K562 (cell line): ENCODE measurements at regions not wholly inside any gene's neighbourhood (a gene's known extent, or its start where the extent isn't known, plus 50 kb on each side); places are given as distances from the start of the nearest gene placed in this dataset.
A peak's percentile ranks its signal among the peaks of the same experiment; 100 is the strongest.

Experiments
- ATF6 ChIP-seq: sonication (generic); formaldehyde crosslinking; IDR thresholded peaks from 2 replicates; pipeline ENCODE4 v1.4.0; 2020; ENCODE audit warnings: mild to moderate bottlenecking, missing genetic modification reagents
- CEBPB ChIP-seq: fragments of 450-650 bp; IDR thresholded peaks from 2 replicates; pipeline ENCODE4 v1.6.1; 2016; ENCODE audit warnings: missing genetic modification characterization, missing compliant biosample characterization
- CREB1 ChIP-seq, 2 experiments: sonication (generic) in 1 of 2; formaldehyde crosslinking in 1 of 2; IDR thresholded peaks; 2 replicates each; pipeline versions ENCODE4 v1.6.1 to v1.8.0; 2012 to 2022; ENCODE audit warnings: inconsistent platforms in 1 of 2, mild to moderate bottlenecking in 1 of 2, missing genetic modification reagents in 1 of 2, moderate library complexity in 1 of 2
- CREB3 ChIP-seq: fragments of 450-650 bp; conservative IDR thresholded peaks from 2 replicates; pipeline ENCODE4 v1.6.1; 2016; ENCODE audit warnings: missing genetic modification characterization, low read depth, mild to moderate bottlenecking, missing compliant biosample characterization, moderate library complexity
- HMG20B ChIP-seq: fragments of 250-450 bp; sonication (Bioruptor Pico); IDR thresholded peaks from 2 replicates; pipeline ENCODE4 v1.5.0; 2021; ENCODE audit warnings: mild to moderate bottlenecking
- ID3 ChIP-seq, 2 experiments: fragments of 250-450 bp in 1 of 2; fragments of 450-650 bp in 1 of 2; sonication (Bioruptor Pico) in 1 of 2; IDR thresholded peaks; 2 replicates each; pipeline versions ENCODE4 v1.6.1 to v1.8.0; 2016 to 2021; ENCODE audit warnings: mild to moderate bottlenecking in 2 of 2, moderate library complexity in 2 of 2, missing compliant biosample characterization in 1 of 2, missing genetic modification characterization in 1 of 2
- IFI16 ChIP-seq: fragments of 250-450 bp; sonication (Bioruptor Pico); IDR thresholded peaks from 2 replicates; pipeline ENCODE4 v2.1.2; 2022; ENCODE audit warnings: mild to moderate bottlenecking, inconsistent platforms
- NFE2L1 ChIP-seq: fragments of 450-650 bp; IDR thresholded peaks from 2 replicates; pipeline ENCODE4 v1.6.1; 2016; ENCODE audit warnings: missing genetic modification characterization, low read depth, mild to moderate bottlenecking, missing compliant biosample characterization, moderate library complexity, borderline replicate concordance
- POLR2G ChIP-seq: fragments of 200-400 bp; formaldehyde crosslinking; IDR thresholded peaks from 2 replicates; pipeline ENCODE4 v1.6.1; 2017; ENCODE audit warnings: low read depth, mild to moderate bottlenecking, antibody characterized with exemption, low read length, moderate library complexity
- TBL1XR1 ChIP-seq, 2 experiments: IDR thresholded peaks; 2 replicates each; pipeline ENCODE4 v1.6.1; 2012; ENCODE audit warnings: improper control_type of control experiment in 2 of 2, low read length in 2 of 2, mild to moderate bottlenecking in 1 of 2
- ZNF282 ChIP-seq: sonication (generic); formaldehyde crosslinking; IDR thresholded peaks from 2 replicates; pipeline ENCODE4 v1.8.1; 2023; ENCODE audit warnings: missing genetic modification reagents
- ZNF445 ChIP-seq: fragments of 250-450 bp; sonication (Bioruptor Pico); IDR thresholded peaks from 2 replicates; pipeline ENCODE4 v1.4.0; 2020; ENCODE audit warnings: low read depth, mild to moderate bottlenecking, moderate library complexity
- ZNF609 ChIP-seq: sonication (generic); formaldehyde crosslinking; IDR thresholded peaks from 2 replicates; pipeline ENCODE4 v1.8.1; 2023; ENCODE audit warnings: missing genetic modification reagents, mild to moderate bottlenecking, borderline replicate concordance
- TF ChIP-seq, protein P1 (sequence below), 2 experiments: IDR thresholded peaks in 1 of 2; conservative IDR thresholded peaks in 1 of 2; 2 replicates each; pipeline ENCODE4 v1.6.1; 2016; ENCODE audit warnings: low read depth in 2 of 2, mild to moderate bottlenecking in 1 of 2, missing compliant biosample characterization in 1 of 2, missing genetic modification characterization in 1 of 2, moderate library complexity in 1 of 2

DNA sequence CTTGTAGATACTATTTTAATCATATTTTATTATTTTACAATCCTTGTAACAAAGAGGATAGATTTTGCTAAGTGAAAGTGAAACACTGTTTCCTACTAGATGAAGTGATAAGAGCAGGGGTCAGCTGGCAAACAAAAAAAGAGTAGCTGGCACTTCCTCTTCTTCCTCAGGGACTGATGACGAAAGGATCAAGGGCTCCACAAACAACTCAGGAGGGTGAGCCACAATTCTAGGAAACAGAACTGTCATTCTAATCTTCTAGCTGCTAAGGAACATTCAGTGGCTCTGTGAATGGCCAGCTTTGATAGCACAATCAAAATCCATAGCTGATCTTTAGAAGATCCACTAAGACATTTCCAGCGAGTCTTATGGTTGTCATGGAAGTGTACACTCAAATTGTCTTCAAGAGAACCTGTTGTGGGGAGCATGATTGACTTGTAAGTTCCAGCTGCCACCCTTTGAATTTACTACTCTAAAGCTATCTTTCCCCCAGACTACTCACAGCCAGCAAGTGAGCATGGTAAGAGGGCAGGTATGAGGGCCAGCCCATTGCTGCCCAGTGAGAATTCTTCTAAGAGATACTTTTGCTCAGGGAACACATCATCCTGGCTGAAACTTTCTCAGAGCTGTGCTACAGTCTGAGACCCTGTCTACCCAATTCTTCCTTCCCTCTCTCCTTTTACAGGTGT lies 275.7 kb upstream of the RASGEF1B start (continued):
- no peak for TF ChIP-seq CREB1 (IDR thresholded peaks at IDR 0.05)
- TF ChIP-seq CREB1 (CRISPR knock-in tag; IDR thresholded peaks at IDR 0.05): no peak
- no peak for TF ChIP-seq NFE2L1 (tag)
- no peak for TF ChIP-seq ZNF445 (CRISPR knock-in tag)
- no peak for TF ChIP-seq ATF6 (CRISPR knock-in tag)
- TF ChIP-seq CEBPB: 0 out of 2 replicates have a peak, but pooled peaks have one; percentile 18
- no peak for TF ChIP-seq HMG20B (CRISPR knock-in tag)
- no peak for TF ChIP-seq ZNF609 (CRISPR knock-in tag)
- TF ChIP-seq ZNF282 (CRISPR knock-in tag): no peak
- no peak for TF ChIP-seq POLR2G
- no peak for TF ChIP-seq ID3 (CRISPR knock-in tag; IDR thresholded peaks at IDR 0.05)
- no peak for TF ChIP-seq ID3 (tag; IDR thresholded peaks at IDR 0.05)
- TF ChIP-seq, protein P1, sequence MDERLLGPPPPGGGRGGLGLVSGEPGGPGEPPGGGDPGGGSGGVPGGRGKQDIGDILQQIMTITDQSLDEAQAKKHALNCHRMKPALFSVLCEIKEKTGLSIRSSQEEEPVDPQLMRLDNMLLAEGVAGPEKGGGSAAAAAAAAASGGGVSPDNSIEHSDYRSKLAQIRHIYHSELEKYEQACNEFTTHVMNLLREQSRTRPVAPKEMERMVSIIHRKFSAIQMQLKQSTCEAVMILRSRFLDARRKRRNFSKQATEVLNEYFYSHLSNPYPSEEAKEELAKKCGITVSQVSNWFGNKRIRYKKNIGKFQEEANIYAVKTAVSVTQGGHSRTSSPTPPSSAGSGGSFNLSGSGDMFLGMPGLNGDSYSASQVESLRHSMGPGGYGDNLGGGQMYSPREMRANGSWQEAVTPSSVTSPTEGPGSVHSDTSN (CRISPR knock-in tag; IDR thresholded peaks at IDR 0.05; ENCODE audit: low read depth): no peak
- TF ChIP-seq, protein P1 (tag; conservative IDR thresholded peaks at IDR 0.05; ENCODE audit: low read depth): 0 out of 2 replicates have a peak, but pooled peaks have one; percentile 18
- TF ChIP-seq TBL1XR1 (IDR thresholded peaks at IDR 0.05; ENCODE audit: low read length in 2 of 2): no peak
- TF ChIP-seq IFI16: no peak
- no peak for TF ChIP-seq CREB3 (tag)
